ENCODE measurements at regions not wholly inside any gene's neighbourhood (a gene's known extent, or its start where the extent isn't known, plus 50 kb on each side); places are given as distances from the start of the nearest gene placed in this dataset.

- no peaks in the 10 kb centered on the region for H4K20me1 ChIP-seq (replicated peaks in 1 of 2; ENCODE audit: control insufficient read depth in 1 of 2, insufficient read depth in 2 of 2, low read length in 2 of 2)
- no peak for TF ChIP-seq POLR2A (IDR thresholded peaks at IDR 0.05; ENCODE audit: control extremely low read depth in 1 of 2, low read depth in 2 of 2, low read length in 2 of 2)
- H2BK20ac ChIP-seq (ENCODE audit: low read length): no peak overlapping the region
- CTCF ChIA-PET (ENCODE audit: partially characterized antibody): interaction anchor here (0.5 to 3.2 kb wide), 5 partner anchors 11 to 619 kb away, joined by 3 to 8 read pairs (median 3); no protein-coding TSS in a partner anchor
- H3K9ac ChIP-seq (replicated peaks in 1 of 4; ENCODE audit: extremely low read depth in 1 of 4, low read depth in 3 of 4, low read length in 3 of 4): no peak overlapping the region
- H2BK15ac ChIP-seq (ENCODE audit: low read length): no peak overlapping the region
- H2BK5ac ChIP-seq (ENCODE audit: low read depth, low read length): no peak overlapping the region
- no peaks in the 10 kb centered on the region for H3K27me3 ChIP-seq (replicated peaks in 1 of 4; ENCODE audit: control insufficient read depth in 3 of 4, extremely low read depth in 1 of 4, insufficient read depth in 3 of 4, low read length in 3 of 4)
- no peak overlapping the region for H3K4me2 ChIP-seq (ENCODE audit: insufficient read depth in 1 of 2, low read depth in 2 of 2, low read length in 2 of 2)
- H3K36me3 ChIP-seq (ENCODE audit: control insufficient read depth in 2 of 4, insufficient read depth in 4 of 4, low read length in 3 of 4): no peaks in the 10 kb centered on the region
- no peak overlapping the region for H3K4me3 ChIP-seq (ENCODE audit: extremely low read depth in 1 of 4, insufficient read depth in 2 of 4, low read depth in 3 of 4, low read length in 4 of 4)
- H3K9me3 ChIP-seq (ENCODE audit: insufficient read depth in 2 of 2, low read depth in 1 of 2, low read length in 1 of 2): no peaks in the 10 kb centered on the region
- no peak overlapping the region for H2BK12ac ChIP-seq (ENCODE audit: low read depth, low read length)
- no peak for DNase-seq (ENCODE audit: low read depth in 1 of 2, low spot score in 2 of 2)
- no peak overlapping the region for H2BK120ac ChIP-seq (replicated peaks; ENCODE audit: low read depth, low read length)
- no peaks in the 10 kb centered on the region for H3K23me2 ChIP-seq (ENCODE audit: low read depth, low read length)
- FAIRE-seq: no peak
- H4K8ac ChIP-seq (ENCODE audit: extremely low read depth, insufficient read depth, low read length): no peak overlapping the region
- no peak overlapping the region for H4K5ac ChIP-seq (ENCODE audit: insufficient read length, low read depth, low read length)
- H3K56ac ChIP-seq (replicated peaks; ENCODE audit: insufficient read length, low read depth, low read length): no peak overlapping the region
- H2AK5ac ChIP-seq (ENCODE audit: low read depth, low read length): no peak overlapping the region
- no peak overlapping the region for H2AFZ ChIP-seq (ENCODE audit: low read length)
- no peaks in the 10 kb centered on the region for H3K4me1 ChIP-seq (replicated peaks in 1 of 4; ENCODE audit: control insufficient read depth in 3 of 4, insufficient read depth in 4 of 4, low read length in 3 of 4)
- no peak overlapping the region for H3K27ac ChIP-seq (ENCODE audit: low read depth, low read length)
- no peak overlapping the region for H3K23ac ChIP-seq (ENCODE audit: insufficient read length)
- no peak overlapping the region for H4K91ac ChIP-seq (replicated peaks; ENCODE audit: insufficient read length, low read length)
- POLR2A ChIA-PET (ENCODE audit: partially characterized antibody): no interaction called here
- H3K79me2 ChIP-seq (ENCODE audit: control insufficient read depth in 1 of 2, insufficient read depth in 2 of 2, low read length in 2 of 2): no peaks in the 10 kb centered on the region
- no peak overlapping the region for H3K14ac ChIP-seq (ENCODE audit: insufficient read length)
- no peak overlapping the region for H3K18ac ChIP-seq (ENCODE audit: extremely low read depth, low read length)
- no peak overlapping the region for H3K4ac ChIP-seq (replicated peaks; ENCODE audit: insufficient read length, low read depth, low read length)
- H3K79me1 ChIP-seq (ENCODE audit: low read depth, low read length): no peaks in the 10 kb centered on the region
Measured at GRCh38 chr3:150319900-150320299, 88.2 kb upstream of the TSC22D2 start.
